CD4-positive, alpha-beta memory T cell (primary cell): ENCODE measurements at regions not wholly inside any gene's neighbourhood (a gene's known extent, or its start where the extent isn't known, plus 50 kb on each side); places are given as distances from the start of the nearest gene placed in this dataset.

Source experiments
- CTCF ChIA-PET: fragments of 350-600 bp; sonication (Branson Sonifier 250); formaldehyde crosslinking; loops from one replicate; lab custom pipeline; 2021; ENCODE audit warnings: inconsistent platforms; ENCODE audit not compliant: partially characterized antibody; lab: Charles Lee
- POLR2A ChIA-PET: fragments of 350-600 bp; sonication (Branson Sonifier 250); formaldehyde crosslinking; loops from one replicate; lab custom pipeline; 2021; ENCODE audit not compliant: partially characterized antibody; lab: Charles Lee
- DNase-seq, 5 donors: peaks; one replicate each; pipeline versions ENCODE4 v3.0.0 to v3.0.0-alpha.2; 2020 to 2022; ENCODE audit warnings: mixed read lengths in 1 of 5
- H3K27ac ChIP-seq: one replicate; pipeline ENCODE4 v1.7.0; 2013; ENCODE audit warnings: low read depth, low read length
- H3K27me3 ChIP-seq: 2 replicates; pipeline ENCODE4 v1.7.0; 2013; ENCODE audit warnings: mild to moderate bottlenecking, low read length, moderate library complexity; ENCODE audit not compliant: insufficient read depth
- H3K36me3 ChIP-seq: 2 replicates; pipeline ENCODE4 v1.7.0; 2013; ENCODE audit warnings: mild to moderate bottlenecking, low read length, moderate library complexity; ENCODE audit not compliant: insufficient read depth
- H3K4me1 ChIP-seq: 2 replicates; pipeline ENCODE4 v1.7.0; 2013; ENCODE audit warnings: mild to moderate bottlenecking, low read length, moderate library complexity; ENCODE audit not compliant: insufficient read depth
- H3K4me3 ChIP-seq, 2 donors: one replicate each; pipeline ENCODE4 v1.7.0; 2013; ENCODE audit warnings: low read length in 2 of 2, mild to moderate bottlenecking in 1 of 2
- H3K9me3 ChIP-seq, 2 donors: one replicate each; pipeline ENCODE4 v1.7.0; 2013; ENCODE audit warnings: low read length in 2 of 2, control low read depth in 1 of 2; ENCODE audit not compliant: control insufficient read depth in 1 of 2
- H3K27ac Mint-ChIP-seq, 7 donors: one replicate each; pipeline ENCODE4 v1.8.0; 2020 to 2021; ENCODE audit warnings: mixed read lengths in 7 of 7, mild to moderate bottlenecking in 6 of 7, inconsistent platforms in 3 of 7, moderate library complexity in 3 of 7
- H3K27me3 Mint-ChIP-seq, 2 donors: one replicate each; pipeline ENCODE4 v1.8.0; 2020 to 2021; ENCODE audit warnings: mixed read lengths in 2 of 2
- H3K36me3 Mint-ChIP-seq, 2 donors: one replicate each; pipeline ENCODE4 v1.8.0; 2020 to 2021; ENCODE audit warnings: mixed read lengths in 2 of 2, inconsistent platforms in 1 of 2, mild to moderate bottlenecking in 1 of 2
- H3K4me1 Mint-ChIP-seq, 4 donors: one replicate each; pipeline ENCODE4 v1.8.0; 2020 to 2021; ENCODE audit warnings: mixed read lengths in 4 of 4, mild to moderate bottlenecking in 1 of 4
- H3K4me3 Mint-ChIP-seq, 8 donors: one replicate each; pipeline ENCODE4 v1.8.0; 2020 to 2021; ENCODE audit warnings: mixed read lengths in 8 of 8, mild to moderate bottlenecking in 7 of 8, moderate library complexity in 6 of 8, inconsistent platforms in 3 of 8
- H3K9me3 Mint-ChIP-seq, 8 donors: one replicate each; pipeline ENCODE4 v1.8.0; 2020 to 2021; ENCODE audit warnings: mixed read lengths in 8 of 8, mild to moderate bottlenecking in 5 of 8, inconsistent platforms in 3 of 8, moderate library complexity in 1 of 8
- intact Hi-C: fragments of 100-400 bp; cut with micrococcal nuclease; formaldehyde crosslinking; loops from one replicate; pipeline ENCODE4 v1.15.1; 2023

GRCh38 chr6:137801352-137802114 lies 65.5 kb upstream of the TNFAIP3 start:
- Histone ChIP-seq H3K27ac (no peak overlapping the region), H3K9me3 (no peaks in the 10 kb centered on the region), H3K27me3 (no peaks in the 10 kb centered on the region), H3K36me3 (no peaks in the 10 kb centered on the region), H3K4me3 (no peak overlapping the region), H3K4me1 (peaks cover 31% of the 10 kb centered on the region)
- peak overlapping the region in 5 of 7 donors; percentile 13 to 97 (median 46) for H3K27ac Mint-ChIP-seq
- CTCF ChIA-PET: interaction anchor here (1.6 to 8.3 kb wide), 6 partner anchors 9 to 145 kb away, joined by 6 to 122 read pairs (median 36); partner anchors contain the start of gene TNFAIP3
- POLR2A ChIA-PET: interaction anchor here (1.2 kb wide), 1 partner anchor 103 kb away, joined by 3 read pairs; no protein-coding TSS in a partner anchor
- no peak for DNase-seq
- no peak overlapping the region for H3K4me3 Mint-ChIP-seq
- H3K4me1 Mint-ChIP-seq: peaks cover 29 to 49% (median 35%) of the 10 kb centered on the region in 4 donors
- H3K9me3 Mint-ChIP-seq: peaks cover 0 to 2% (median 0%) of the 10 kb centered on the region in 8 donors
- intact Hi-C loops: no loop called here
- H3K27me3 Mint-ChIP-seq: no peaks in the 10 kb centered on the region
- H3K36me3 Mint-ChIP-seq: no peaks in the 10 kb centered on the region

- Mint-ChIP-seq H3K27ac (peak overlapping the region in 2 of 7 donors; percentile 26 to 32), H3K4me1 (peaks cover 27 to 43% (median 31%) of the 10 kb centered on the region in 4 donors)
- POLR2A ChIA-PET: interaction anchor here (0.9 to 1.5 kb wide), 3 partner anchors 64 to 104 kb away, joined by 3 to 7 read pairs (median 3); partner anchors contain the start of gene TNFAIP3
Observed at GRCh38 chr6:137802408-137803182, 64.5 kb upstream of the TNFAIP3 start.

GRCh38 chr6:137804637-137805036 lies 62.4 kb upstream of the TNFAIP3 start:
- Histone ChIP-seq H3K27me3 (no peaks in the 10 kb centered on the region), H3K9me3 (no peaks in the 10 kb centered on the region), H3K4me1 (peaks cover 13% of the 10 kb centered on the region), H3K4me3 (no peak overlapping the region), H3K27ac (no peak overlapping the region), H3K36me3 (no peaks in the 10 kb centered on the region)
- no peak for DNase-seq
- intact Hi-C loops: no loop called here
- Mint-ChIP-seq H3K9me3 (peaks cover 0 to 2% (median 0%) of the 10 kb centered on the region in 8 donors), H3K4me3 (no peak overlapping the region), H3K27me3 (no peaks in the 10 kb centered on the region), H3K4me1 (peaks cover 15 to 25% (median 17%) of the 10 kb centered on the region in 4 donors), H3K27ac (peak overlapping the region in 3 of 7 donors; percentile 1 to 84 (median 5)), H3K36me3 (no peaks in the 10 kb centered on the region)
- POLR2A ChIA-PET: interaction anchor here (0.7 to 1.7 kb wide), 3 partner anchors 19 to 64 kb away, joined by 3 to 4 read pairs (median 3); no protein-coding TSS in a partner anchor
- CTCF ChIA-PET: interaction anchor here (8.3 kb wide), 1 partner anchor 142 kb away, joined by 122 read pairs; no protein-coding TSS in a partner anchor

More at GRCh38 chr6:137802408-137803182, 64.5 kb upstream of the TNFAIP3 start:
- H3K9me3 ChIP-seq: no peaks in the 10 kb centered on the region
- H3K4me1 ChIP-seq: peaks cover 31% of the 10 kb centered on the region
- Mint-ChIP-seq H3K9me3 (peaks cover 0 to 2% (median 0%) of the 10 kb centered on the region in 8 donors), H3K36me3 (no peaks in the 10 kb centered on the region), H3K4me3 (no peak overlapping the region), H3K27me3 (no peaks in the 10 kb centered on the region)
- no peak for DNase-seq
- H3K27ac ChIP-seq: no peak overlapping the region
- H3K4me3 ChIP-seq: no peak overlapping the region
- no peaks in the 10 kb centered on the region for H3K27me3 ChIP-seq
- CTCF ChIA-PET: interaction anchor here (1.3 to 8.3 kb wide), 4 partner anchors 21 to 144 kb away, joined by 3 to 122 read pairs (median 27); partner anchors contain the start of gene TNFAIP3
- H3K36me3 ChIP-seq: no peaks in the 10 kb centered on the region
- intact Hi-C loops: no loop called here

GRCh38 chr6:137805622-137806021 lies 61.4 kb upstream of the TNFAIP3 start:
- Mint-ChIP-seq H3K9me3 (peaks cover 0 to 2% (median 0%) of the 10 kb centered on the region in 8 donors), H3K36me3 (no peaks in the 10 kb centered on the region), H3K27ac (peak overlapping the region in 3 of 7 donors; percentile 7 to 35 (median 22)), H3K4me3 (no peak overlapping the region), H3K27me3 (no peaks in the 10 kb centered on the region), H3K4me1 (peaks cover 6 to 23% (median 13%) of the 10 kb centered on the region in 4 donors)
- H3K4me3 ChIP-seq: no peak overlapping the region
- H3K36me3 ChIP-seq: no peaks in the 10 kb centered on the region
- no peaks in the 10 kb centered on the region for H3K27me3 ChIP-seq
- intact Hi-C loops: no loop called here
- POLR2A ChIA-PET: interaction anchor here (0.7 kb wide), 1 partner anchor 61 kb away, joined by 3 read pairs; no protein-coding TSS in a partner anchor
- no peaks in the 10 kb centered on the region for H3K9me3 ChIP-seq
- CTCF ChIA-PET: interaction anchor here (1.0 kb wide), 1 partner anchor 62 kb away, joined by 3 read pairs; the partner anchor contains the start of gene TNFAIP3
- H3K27ac ChIP-seq: no peak overlapping the region
- no peak for DNase-seq
- peaks cover 9% of the 10 kb centered on the region for H3K4me1 ChIP-seq

GRCh38 chr6:137806914-137807682 lies 60.0 kb upstream of the TNFAIP3 start:
- Histone ChIP-seq H3K27me3 (no peaks in the 10 kb centered on the region), H3K4me1 (peaks cover 20% of the 10 kb centered on the region), H3K27ac (no peak overlapping the region), H3K36me3 (no peaks in the 10 kb centered on the region), H3K4me3 (no peak overlapping the region), H3K9me3 (no peaks in the 10 kb centered on the region)
- ChIA-PET POLR2A (no interaction called here), CTCF (interaction anchor here (1.2 kb wide), 1 partner anchor 61 kb away, joined by 4 read pairs; the partner anchor contains the start of gene TNFAIP3)
- H3K27ac Mint-ChIP-seq: peak overlapping the region in 2 of 7 donors; percentile 49 to 79
- H3K27me3 Mint-ChIP-seq: no peaks in the 10 kb centered on the region
- no peak overlapping the region for H3K4me3 Mint-ChIP-seq
- intact Hi-C loops: no loop called here
- no peak for DNase-seq
- peaks cover 17 to 32% (median 23%) of the 10 kb centered on the region in 4 donors for H3K4me1 Mint-ChIP-seq
- no peaks in the 10 kb centered on the region for H3K36me3 Mint-ChIP-seq
- H3K9me3 Mint-ChIP-seq: peaks cover 0 to 2% (median 0%) of the 10 kb centered on the region in 8 donors

- intact Hi-C loops: no loop called here
- peaks cover 0 to 2% (median 0%) of the 10 kb centered on the region in 8 donors for H3K9me3 Mint-ChIP-seq
- DNase-seq: no peak
- H3K27ac ChIP-seq: no peak overlapping the region
- H3K4me1 ChIP-seq: peaks cover 20% of the 10 kb centered on the region
- no peaks in the 10 kb centered on the region for H3K36me3 ChIP-seq
- no peaks in the 10 kb centered on the region for H3K27me3 Mint-ChIP-seq
- H3K4me3 ChIP-seq: no peak overlapping the region
- no peak overlapping the region for H3K4me3 Mint-ChIP-seq
- POLR2A ChIA-PET: interaction anchor here (1.0 to 4.6 kb wide), 3 partner anchors 8 to 59 kb away, joined by 3 to 39 read pairs (median 3); partner anchors contain the start of gene TNFAIP3
- no peaks in the 10 kb centered on the region for H3K27me3 ChIP-seq
- peaks cover 17 to 38% (median 23%) of the 10 kb centered on the region in 4 donors for H3K4me1 Mint-ChIP-seq
- CTCF ChIA-PET: interaction anchor here (1.2 to 1.9 kb wide), 2 partner anchors 9 to 60 kb away, joined by 4 to 12 read pairs; partner anchors contain the start of gene TNFAIP3
- H3K27ac Mint-ChIP-seq: peak overlapping the region in 1 of 7 donors; percentile 76
- no peaks in the 10 kb centered on the region for H3K9me3 ChIP-seq
- H3K36me3 Mint-ChIP-seq: no peaks in the 10 kb centered on the region
Observed at GRCh38 chr6:137808191-137808590, 58.9 kb upstream of the TNFAIP3 start.
